ENCODE measurements at regions not wholly inside any gene's neighbourhood (a gene's known extent, or its start where the extent isn't known, plus 50 kb on each side); places are given as distances from the start of the nearest gene placed in this dataset.

DNA sequence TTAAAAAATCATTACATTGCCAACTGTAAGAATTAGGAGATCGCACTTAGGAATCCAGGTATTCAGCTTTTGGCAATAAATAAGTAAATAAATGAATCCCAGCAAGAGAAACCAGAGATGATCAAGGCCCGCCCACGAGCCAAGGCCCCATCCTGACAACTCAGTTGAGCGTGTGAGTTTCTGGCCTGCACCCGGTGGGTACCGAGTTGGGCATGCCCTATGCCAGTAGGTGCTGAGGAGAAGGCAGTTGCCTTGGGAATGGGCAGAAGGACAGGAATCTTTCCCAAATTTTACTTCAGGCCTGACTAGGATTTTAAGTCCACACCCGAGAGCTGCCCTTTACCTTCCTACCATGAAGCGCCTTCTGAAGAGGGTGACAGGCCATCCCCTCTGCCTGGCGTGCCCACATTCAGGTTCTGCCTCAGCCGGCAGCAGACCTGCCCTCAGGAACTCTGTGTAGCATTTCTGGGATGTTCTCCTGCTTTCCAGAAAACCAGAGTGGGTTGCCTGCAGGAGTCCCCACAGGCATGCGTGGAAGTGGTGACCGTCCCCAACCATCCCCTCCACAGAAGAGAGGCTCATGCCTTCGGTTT lies 99.3 kb upstream of the ALDH1A3 start:
- TF ChIP-seq, protein P1, sequence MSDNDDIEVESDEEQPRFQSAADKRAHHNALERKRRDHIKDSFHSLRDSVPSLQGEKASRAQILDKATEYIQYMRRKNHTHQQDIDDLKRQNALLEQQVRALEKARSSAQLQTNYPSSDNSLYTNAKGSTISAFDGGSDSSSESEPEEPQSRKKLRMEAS (IDR thresholded peaks at IDR 0.05; ENCODE audit: low read depth): no peak
- TF ChIP-seq NRF1 (IDR thresholded peaks at IDR 0.05; ENCODE audit: low read depth, low read length): no peak
- TF ChIP-seq CTCF (IDR thresholded peaks at IDR 0.05): no peak
- no peak for TF ChIP-seq GATA2 (CRISPR knock-in tag; IDR thresholded peaks at IDR 0.05)
- no peak for TF ChIP-seq PBX3 (IDR thresholded peaks at IDR 0.05)
- TF ChIP-seq, protein P2, sequence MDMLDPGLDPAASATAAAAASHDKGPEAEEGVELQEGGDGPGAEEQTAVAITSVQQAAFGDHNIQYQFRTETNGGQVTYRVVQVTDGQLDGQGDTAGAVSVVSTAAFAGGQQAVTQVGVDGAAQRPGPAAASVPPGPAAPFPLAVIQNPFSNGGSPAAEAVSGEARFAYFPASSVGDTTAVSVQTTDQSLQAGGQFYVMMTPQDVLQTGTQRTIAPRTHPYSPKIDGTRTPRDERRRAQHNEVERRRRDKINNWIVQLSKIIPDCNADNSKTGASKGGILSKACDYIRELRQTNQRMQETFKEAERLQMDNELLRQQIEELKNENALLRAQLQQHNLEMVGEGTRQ (IDR thresholded peaks at IDR 0.05; ENCODE audit: borderline replicate concordance, low read depth, low read length): no peak
- TF ChIP-seq, protein P3, sequence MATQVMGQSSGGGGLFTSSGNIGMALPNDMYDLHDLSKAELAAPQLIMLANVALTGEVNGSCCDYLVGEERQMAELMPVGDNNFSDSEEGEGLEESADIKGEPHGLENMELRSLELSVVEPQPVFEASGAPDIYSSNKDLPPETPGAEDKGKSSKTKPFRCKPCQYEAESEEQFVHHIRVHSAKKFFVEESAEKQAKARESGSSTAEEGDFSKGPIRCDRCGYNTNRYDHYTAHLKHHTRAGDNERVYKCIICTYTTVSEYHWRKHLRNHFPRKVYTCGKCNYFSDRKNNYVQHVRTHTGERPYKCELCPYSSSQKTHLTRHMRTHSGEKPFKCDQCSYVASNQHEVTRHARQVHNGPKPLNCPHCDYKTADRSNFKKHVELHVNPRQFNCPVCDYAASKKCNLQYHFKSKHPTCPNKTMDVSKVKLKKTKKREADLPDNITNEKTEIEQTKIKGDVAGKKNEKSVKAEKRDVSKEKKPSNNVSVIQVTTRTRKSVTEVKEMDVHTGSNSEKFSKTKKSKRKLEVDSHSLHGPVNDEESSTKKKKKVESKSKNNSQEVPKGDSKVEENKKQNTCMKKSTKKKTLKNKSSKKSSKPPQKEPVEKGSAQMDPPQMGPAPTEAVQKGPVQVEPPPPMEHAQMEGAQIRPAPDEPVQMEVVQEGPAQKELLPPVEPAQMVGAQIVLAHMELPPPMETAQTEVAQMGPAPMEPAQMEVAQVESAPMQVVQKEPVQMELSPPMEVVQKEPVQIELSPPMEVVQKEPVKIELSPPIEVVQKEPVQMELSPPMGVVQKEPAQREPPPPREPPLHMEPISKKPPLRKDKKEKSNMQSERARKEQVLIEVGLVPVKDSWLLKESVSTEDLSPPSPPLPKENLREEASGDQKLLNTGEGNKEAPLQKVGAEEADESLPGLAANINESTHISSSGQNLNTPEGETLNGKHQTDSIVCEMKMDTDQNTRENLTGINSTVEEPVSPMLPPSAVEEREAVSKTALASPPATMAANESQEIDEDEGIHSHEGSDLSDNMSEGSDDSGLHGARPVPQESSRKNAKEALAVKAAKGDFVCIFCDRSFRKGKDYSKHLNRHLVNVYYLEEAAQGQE (IDR thresholded peaks at IDR 0.05; ENCODE audit: low read depth, low read length): no peak
- no peak for TF ChIP-seq MXI1 (IDR thresholded peaks at IDR 0.05; ENCODE audit: low read depth, low read length)
- TF ChIP-seq JUND (IDR thresholded peaks at IDR 0.05): no peak
- no peak for TF ChIP-seq EP300 (IDR thresholded peaks at IDR 0.05; ENCODE audit: borderline replicate concordance in 1 of 2, low read depth in 1 of 2, low read length in 1 of 2)
- TF ChIP-seq POLR2AphosphoS5 (IDR thresholded peaks at IDR 0.05; ENCODE audit: low read depth, low read length): no peak
- no peak for TF ChIP-seq RCOR1 (IDR thresholded peaks at IDR 0.05; ENCODE audit: low read length)
- TF ChIP-seq ELF1 (IDR thresholded peaks at IDR 0.05): no peak
- TF ChIP-seq FOXJ3 (CRISPR knock-in tag; IDR thresholded peaks at IDR 0.05): no peak
